CD4-positive, alpha-beta T cell (primary cell): ENCODE measurements at regions not wholly inside any gene's neighbourhood (a gene's known extent, or its start where the extent isn't known, plus 50 kb on each side); places are given as distances from the start of the nearest gene placed in this dataset.

ENCODE experiments used
- ATAC-seq: fragments of 200-7000 bp; cut with Tn5 transposase; one replicate; pipeline ENCODE4 v1.10.0; 2022; ENCODE audit warnings: mild to moderate bottlenecking; ENCODE audit not compliant: poor library complexity
- CTCF ChIA-PET: fragments of 350-600 bp; sonication (Branson Sonifier 250); formaldehyde crosslinking; loops from one replicate; lab custom pipeline; 2021; ENCODE audit warnings: antibody characterized with exemption, inconsistent platforms; lab: Charles Lee
- POLR2A ChIA-PET: fragments of 350-600 bp; sonication (Branson Sonifier 250); formaldehyde crosslinking; loops from one replicate; lab custom pipeline; 2021; ENCODE audit warnings: antibody characterized with exemption, inconsistent platforms; lab: Charles Lee
- DNase-seq, 14 experiments: peaks; one replicate each; pipeline ENCODE4 v3.0.0-alpha.2; 2013 to 2020; ENCODE audit warnings: mixed read lengths in 2 of 14
- H3K27ac ChIP-seq, 2 donors: one replicate each; pipeline versions ENCODE4 v1.5.1 to v1.7.0; 2013; ENCODE audit warnings: low read length in 2 of 2, low read depth in 1 of 2, mild to moderate bottlenecking in 1 of 2
- H3K27me3 ChIP-seq, 2 experiments: 1 replicate in 1 of 2; 2 replicates in 1 of 2; pipeline versions ENCODE4 v1.6.1 to v1.7.0; 2013; ENCODE audit warnings: low read length in 2 of 2, control low read depth in 1 of 2, mild to moderate bottlenecking in 1 of 2, moderate library complexity in 1 of 2; ENCODE audit not compliant: insufficient read depth in 2 of 2, control insufficient read depth in 1 of 2
- H3K36me3 ChIP-seq: one replicate; pipeline ENCODE4 v1.6.1; 2013; ENCODE audit warnings: low read length, control low read depth; ENCODE audit not compliant: insufficient read depth
- H3K4me1 ChIP-seq: one replicate; pipeline ENCODE4 v1.6.1; 2013; ENCODE audit warnings: low read length, control low read depth; ENCODE audit not compliant: insufficient read depth
- H3K4me3 ChIP-seq: one replicate; pipeline ENCODE4 v1.5.1; 2013; ENCODE audit warnings: mild to moderate bottlenecking, low read length, moderate library complexity
- H3K9me3 ChIP-seq, 2 experiments: 1 replicate in 1 of 2; 2 replicates in 1 of 2; pipeline versions ENCODE4 v1.6.1 to v1.7.0; 2013; ENCODE audit warnings: low read length in 2 of 2, mild to moderate bottlenecking in 2 of 2, control low read depth in 1 of 2, moderate library complexity in 1 of 2; ENCODE audit not compliant: control insufficient read depth in 1 of 2, insufficient read depth in 1 of 2
- H3K27ac Mint-ChIP-seq: one replicate; pipeline ENCODE4 v1.8.0; 2020; ENCODE audit warnings: mixed read lengths
- H3K27me3 Mint-ChIP-seq: one replicate; pipeline ENCODE4 v1.8.0; 2021; ENCODE audit warnings: mixed read lengths
- H3K36me3 Mint-ChIP-seq: one replicate; pipeline ENCODE4 v1.8.0; 2021; ENCODE audit warnings: low read depth, mixed read lengths
- H3K4me1 Mint-ChIP-seq: one replicate; pipeline ENCODE4 v1.8.0; 2021; ENCODE audit warnings: low read depth, mixed read lengths
- H3K4me3 Mint-ChIP-seq: one replicate; pipeline ENCODE4 v1.8.0; 2020; ENCODE audit warnings: mild to moderate bottlenecking, mixed read lengths
- H3K9me3 Mint-ChIP-seq: one replicate; pipeline ENCODE4 v1.8.0; 2020; ENCODE audit warnings: mixed read lengths
- intact Hi-C, 2 experiments: fragments of 100-400 bp; cut with DNase I in 1 of 2; cut with micrococcal nuclease in 1 of 2; formaldehyde crosslinking; loops; one replicate each; pipeline versions ENCODE4 v1.15.1 to v1.9.0; 2023 to 2025; cut with DNase I, micrococcal nuclease
- TF ChIP-seq, protein P1 (sequence below): fragments of 200-600 bp; IDR thresholded peaks from one replicate; pipeline ENCODE4 v1.8.0; 2022; ENCODE audit warnings: antibody characterized with exemption, mild to moderate bottlenecking

DNA sequence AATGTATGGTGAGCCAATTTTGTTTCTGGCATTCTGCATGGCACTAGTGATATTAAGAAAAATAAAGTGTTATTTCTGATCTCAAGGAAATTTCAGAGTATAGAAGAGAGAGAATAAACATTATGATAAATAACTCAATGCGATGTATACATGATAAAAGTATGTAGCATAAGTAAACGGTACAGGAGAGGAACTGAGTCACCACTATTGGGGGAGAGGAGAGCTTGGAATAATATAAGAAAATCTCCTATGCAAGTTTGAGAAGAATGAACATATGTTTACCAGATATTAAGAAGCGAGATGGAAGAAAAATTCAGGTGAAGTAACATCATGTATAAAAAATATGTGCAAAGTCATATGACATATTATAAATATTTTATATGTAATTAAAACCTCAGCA is 1230.3 kb upstream of the CITED2 start:
- intact Hi-C loops = no loop called here
- Histone ChIP-seq H3K36me3 (no peaks in the 10 kb centered on the region), H3K4me3 (no peak overlapping the region), H3K4me1 (no peaks in the 10 kb centered on the region), H3K27me3 (no peaks in the 10 kb centered on the region), H3K9me3 (no peaks in the 10 kb centered on the region), H3K27ac (no peak overlapping the region)
- no peak for ATAC-seq
- H3K36me3 Mint-ChIP-seq = no peaks in the 10 kb centered on the region
- no peak overlapping the region for H3K4me3 Mint-ChIP-seq
- H3K27me3 Mint-ChIP-seq = peaks cover 8% of the 10 kb centered on the region
- TF ChIP-seq, protein P1, sequence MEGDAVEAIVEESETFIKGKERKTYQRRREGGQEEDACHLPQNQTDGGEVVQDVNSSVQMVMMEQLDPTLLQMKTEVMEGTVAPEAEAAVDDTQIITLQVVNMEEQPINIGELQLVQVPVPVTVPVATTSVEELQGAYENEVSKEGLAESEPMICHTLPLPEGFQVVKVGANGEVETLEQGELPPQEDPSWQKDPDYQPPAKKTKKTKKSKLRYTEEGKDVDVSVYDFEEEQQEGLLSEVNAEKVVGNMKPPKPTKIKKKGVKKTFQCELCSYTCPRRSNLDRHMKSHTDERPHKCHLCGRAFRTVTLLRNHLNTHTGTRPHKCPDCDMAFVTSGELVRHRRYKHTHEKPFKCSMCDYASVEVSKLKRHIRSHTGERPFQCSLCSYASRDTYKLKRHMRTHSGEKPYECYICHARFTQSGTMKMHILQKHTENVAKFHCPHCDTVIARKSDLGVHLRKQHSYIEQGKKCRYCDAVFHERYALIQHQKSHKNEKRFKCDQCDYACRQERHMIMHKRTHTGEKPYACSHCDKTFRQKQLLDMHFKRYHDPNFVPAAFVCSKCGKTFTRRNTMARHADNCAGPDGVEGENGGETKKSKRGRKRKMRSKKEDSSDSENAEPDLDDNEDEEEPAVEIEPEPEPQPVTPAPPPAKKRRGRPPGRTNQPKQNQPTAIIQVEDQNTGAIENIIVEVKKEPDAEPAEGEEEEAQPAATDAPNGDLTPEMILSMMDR = no peak
- ChIA-PET POLR2A (no interaction called here), CTCF (no interaction called here)
- no peaks in the 10 kb centered on the region for H3K9me3 Mint-ChIP-seq
- H3K27ac Mint-ChIP-seq = no peak overlapping the region
- H3K4me1 Mint-ChIP-seq = no peaks in the 10 kb centered on the region
- DNase-seq = no peak

DNA sequence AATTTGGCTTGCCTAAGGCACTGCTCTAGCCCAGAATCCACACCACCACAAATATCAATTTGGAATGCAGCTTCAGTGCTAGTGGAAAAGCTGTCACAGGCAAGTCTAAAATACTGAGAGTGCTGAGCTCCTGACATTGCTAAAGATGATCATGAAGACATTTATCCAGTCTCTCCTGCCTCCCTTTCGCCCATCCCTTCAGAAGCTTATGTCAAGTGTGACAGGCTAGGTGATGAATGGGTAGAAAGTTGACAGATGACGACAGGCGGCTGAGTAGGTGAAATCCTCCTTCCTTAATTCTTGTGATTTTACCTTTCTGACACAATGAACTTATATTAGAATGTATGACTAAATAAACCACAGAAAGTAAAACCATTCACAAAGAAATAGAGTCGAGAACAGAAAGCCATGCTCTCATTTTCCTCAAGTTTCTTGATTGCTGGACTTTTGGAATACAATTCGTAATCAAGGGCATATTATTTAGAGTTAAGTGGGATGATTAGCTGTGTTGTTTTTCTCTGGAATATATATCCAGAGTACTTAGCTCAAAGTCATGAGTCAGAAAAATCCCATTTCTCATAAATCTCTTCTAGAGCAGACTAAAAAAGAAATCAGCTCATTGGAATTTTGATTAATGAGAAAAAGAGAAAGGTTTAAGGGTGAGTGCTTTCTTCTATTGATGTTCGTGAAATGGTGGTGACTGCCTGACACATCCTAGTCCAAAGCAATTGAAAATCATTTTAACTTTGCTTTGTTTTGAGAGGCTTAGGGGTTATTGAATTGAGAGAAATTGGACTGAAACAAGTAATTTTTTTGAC is 1228.2 kb upstream of the CITED2 start:
- CTCF ChIA-PET = no interaction called here
- intact Hi-C loops = no loop called here
- H3K36me3 Mint-ChIP-seq = no peaks in the 10 kb centered on the region

DNA sequence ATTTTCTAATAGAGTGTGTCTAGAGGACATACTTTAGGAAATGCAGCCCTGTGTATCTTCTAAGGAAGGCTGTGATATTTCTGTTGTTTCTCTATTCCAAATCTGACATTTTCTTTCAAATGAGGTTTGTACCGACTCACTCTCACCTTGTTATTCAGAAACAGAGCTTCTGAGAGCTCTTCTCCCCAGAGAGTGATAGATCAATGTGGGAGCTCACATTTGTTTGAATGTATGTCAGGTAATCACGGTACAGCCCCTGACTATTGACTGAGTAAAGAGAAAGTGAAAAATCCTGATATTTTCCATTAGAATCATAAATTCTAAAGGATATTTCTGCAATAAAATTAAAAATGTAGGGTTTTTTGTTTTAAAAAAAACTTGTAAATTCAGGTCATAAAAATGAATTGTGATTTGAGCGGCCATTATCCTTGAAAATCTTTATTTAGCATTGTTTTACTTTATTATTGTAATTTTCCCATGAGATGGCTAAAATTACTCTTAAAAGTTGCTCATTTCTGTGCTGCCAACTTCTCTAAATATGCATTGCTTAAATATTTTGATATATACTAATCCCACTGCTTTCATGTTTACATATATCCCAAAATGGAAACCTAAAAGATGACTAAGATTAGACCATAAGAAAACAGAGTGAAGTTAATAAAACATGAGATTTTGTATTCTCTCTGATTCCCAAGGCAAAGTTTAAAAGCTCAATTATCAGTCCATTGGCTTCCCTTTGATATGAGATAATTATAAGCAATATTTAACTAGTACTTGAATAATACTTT is 1226.8 kb upstream of the CITED2 start:
- Mint-ChIP-seq H3K27ac (no peak overlapping the region), H3K27me3 (peaks cover 8% of the 10 kb centered on the region), H3K9me3 (no peaks in the 10 kb centered on the region), H3K36me3 (no peaks in the 10 kb centered on the region), H3K4me3 (no peak overlapping the region), H3K4me1 (no peaks in the 10 kb centered on the region)
- Histone ChIP-seq H3K4me3 (no peak overlapping the region), H3K4me1 (no peaks in the 10 kb centered on the region), H3K36me3 (no peaks in the 10 kb centered on the region), H3K9me3 (no peaks in the 10 kb centered on the region), H3K27me3 (no peaks in the 10 kb centered on the region), H3K27ac (no peak overlapping the region)
- TF ChIP-seq, protein P1 = no peak
- intact Hi-C loops = no loop called here
- POLR2A ChIA-PET = no interaction called here
- no peak for DNase-seq
- ATAC-seq = no peak
- CTCF ChIA-PET = interaction anchor here (0.7 kb wide), 1 partner anchor 26 kb away, joined by 3 read pairs; no protein-coding TSS in a partner anchor

More for the DNA sequence above, 1228.2 kb upstream of the CITED2 start:
- POLR2A ChIA-PET = no interaction called here
- no peaks in the 10 kb centered on the region for H3K4me1 ChIP-seq
- Mint-ChIP-seq H3K4me1 (no peaks in the 10 kb centered on the region), H3K9me3 (no peaks in the 10 kb centered on the region), H3K4me3 (no peak overlapping the region), H3K27me3 (peaks cover 8% of the 10 kb centered on the region), H3K27ac (no peak overlapping the region)
- no peak overlapping the region for H3K4me3 ChIP-seq
- ATAC-seq = no peak
- TF ChIP-seq, protein P1 = no peak
- no peaks in the 10 kb centered on the region for H3K27me3 ChIP-seq
- DNase-seq = no peak
- no peaks in the 10 kb centered on the region for H3K36me3 ChIP-seq
- H3K27ac ChIP-seq = no peak overlapping the region
- no peaks in the 10 kb centered on the region for H3K9me3 ChIP-seq
